ENCODE measurements at regions not wholly inside any gene's neighbourhood (a gene's known extent, or its start where the extent isn't known, plus 50 kb on each side); places are given as distances from the start of the nearest gene placed in this dataset.

DNA sequence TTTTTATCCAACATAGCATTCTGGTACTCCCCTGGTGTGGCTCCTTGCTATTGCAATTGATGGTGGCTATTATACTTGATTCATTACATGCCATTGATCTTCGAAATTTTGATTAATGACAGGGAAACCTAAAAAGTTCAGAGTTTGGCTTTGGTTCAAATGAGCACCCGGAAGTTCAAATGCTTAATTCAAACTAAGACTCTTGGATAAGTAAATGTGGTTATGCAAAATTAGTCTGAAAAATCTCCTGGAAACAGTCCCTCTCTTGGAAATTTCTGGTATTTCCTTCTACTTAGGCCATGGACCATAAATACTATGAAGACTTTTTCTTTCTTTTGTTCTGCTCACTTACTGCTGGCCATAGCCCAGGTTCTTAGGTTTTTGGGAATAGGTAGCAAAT is 65.3 kb upstream of the SMIM21 start:
- WGBS (ENCODE audit: insufficient coverage): 83% methylated on average over 1 of the region's 2 CpGs
- Histone ChIP-seq H3K27ac (ENCODE audit: low read length) (no peak overlapping the region), H3K4me1 (ENCODE audit: control insufficient read depth, insufficient read depth, low read length) (no peaks in the 10 kb centered on the region), H3K9me3 (replicated peaks; ENCODE audit: control insufficient read depth, low read depth, low read length) (no peaks in the 10 kb centered on the region), H3K36me3 (ENCODE audit: control insufficient read depth, insufficient read depth, low read length) (no peaks in the 10 kb centered on the region), H3K4me3 (ENCODE audit: low read length) (no peak overlapping the region), H3K27me3 (ENCODE audit: control insufficient read depth, insufficient read depth, low read length) (no peaks in the 10 kb centered on the region)
- no peak for DNase-seq

DNA sequence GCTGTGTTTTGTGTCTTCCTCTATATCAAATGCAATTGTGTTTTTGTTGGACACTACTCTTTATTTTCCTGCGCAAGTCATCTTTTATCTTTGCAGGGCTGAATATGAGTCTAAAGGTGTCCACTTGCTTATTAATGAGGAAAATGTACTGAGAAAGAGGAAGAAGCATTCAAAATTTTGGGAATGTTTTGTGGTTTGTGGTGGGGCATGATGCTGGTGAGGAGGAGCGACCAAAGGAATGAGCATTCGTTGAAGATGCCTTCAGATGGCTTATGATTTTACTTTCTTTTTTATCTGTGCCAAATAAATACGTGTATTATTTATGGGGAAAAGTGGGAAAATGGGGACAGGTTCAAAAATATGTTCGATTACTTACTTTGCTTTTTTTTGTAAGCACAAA is 63.9 kb upstream of the SMIM21 start:
- no peak overlapping the region for H3K4me3 ChIP-seq (ENCODE audit: low read length)
- WGBS (ENCODE audit: insufficient coverage): 54% methylated on average over 2 of the region's 5 CpGs
- no peak for DNase-seq
- no peaks in the 10 kb centered on the region for H3K9me3 ChIP-seq (replicated peaks; ENCODE audit: control insufficient read depth, low read depth, low read length)
- no peak overlapping the region for H3K27ac ChIP-seq (ENCODE audit: low read length)
- H3K4me1 ChIP-seq (ENCODE audit: control insufficient read depth, insufficient read depth, low read length): no peaks in the 10 kb centered on the region
- no peaks in the 10 kb centered on the region for H3K36me3 ChIP-seq (ENCODE audit: control insufficient read depth, insufficient read depth, low read length)
- H3K27me3 ChIP-seq (ENCODE audit: control insufficient read depth, insufficient read depth, low read length): no peaks in the 10 kb centered on the region

DNA sequence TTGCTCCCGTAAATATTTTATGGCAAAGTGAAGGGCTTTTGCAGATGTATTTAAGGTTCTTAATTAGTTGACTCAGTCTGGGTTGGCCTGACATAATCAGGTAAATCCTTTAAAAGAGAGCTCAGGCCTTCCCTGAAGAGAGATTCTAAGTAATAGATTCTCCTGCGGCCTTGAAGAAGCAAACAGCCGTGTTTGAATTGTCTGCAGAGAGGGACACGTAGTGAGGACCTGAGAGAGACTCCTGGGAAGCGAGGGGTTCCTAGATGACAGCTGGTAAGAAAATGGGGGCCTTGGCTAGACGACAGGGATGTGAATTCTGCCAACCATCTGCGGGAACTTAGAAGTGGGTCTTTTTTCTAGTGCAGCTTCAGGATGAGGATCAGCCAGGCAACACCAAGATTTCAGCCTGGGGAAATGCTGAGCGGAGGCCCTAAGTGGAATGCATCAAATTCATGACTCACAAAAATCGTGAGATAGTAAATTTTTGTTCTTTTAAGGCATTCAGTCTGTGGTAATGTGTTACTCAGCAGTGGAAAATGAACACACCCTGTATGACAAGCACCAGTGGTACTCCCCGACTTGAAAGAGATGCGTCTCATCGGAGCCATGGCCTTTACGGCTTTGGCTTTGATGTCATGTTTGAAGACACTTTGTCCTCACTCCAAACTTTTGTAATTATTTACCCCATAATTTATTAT is 62.1 kb upstream of the SMIM21 start:
- DNase-seq: peak; percentile 52
- WGBS (ENCODE audit: insufficient coverage): 66% methylated on average over 7 of the region's 13 CpGs

DNA sequence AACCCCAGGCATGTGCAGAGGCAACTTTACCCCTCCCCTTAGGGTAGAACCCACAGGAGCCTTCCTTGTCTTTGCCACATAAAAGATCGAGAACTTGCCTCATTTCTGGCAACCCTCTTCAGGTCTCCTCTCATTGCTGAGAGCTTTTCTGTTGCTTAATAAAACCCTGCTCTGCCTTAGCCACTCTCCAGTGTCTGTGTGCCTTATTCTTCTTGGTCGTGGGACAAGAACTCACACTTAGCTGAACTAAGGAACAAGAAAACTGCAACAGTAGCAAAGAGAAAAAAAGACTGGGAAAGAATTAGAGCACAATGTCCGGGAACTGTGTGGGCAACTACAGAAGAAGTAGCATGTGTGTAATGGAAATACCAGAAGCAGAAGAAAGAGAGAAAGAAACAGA is 56.2 kb upstream of the SMIM21 start:
- no CpG with 5 or more reads among the region's 3 CpGs for WGBS (ENCODE audit: insufficient coverage)
- DNase-seq: no peak
- H3K4me1 ChIP-seq (ENCODE audit: control insufficient read depth, insufficient read depth, low read length): no peaks in the 10 kb centered on the region
- H3K27me3 ChIP-seq (ENCODE audit: control insufficient read depth, insufficient read depth, low read length): no peaks in the 10 kb centered on the region
- no peaks in the 10 kb centered on the region for H3K36me3 ChIP-seq (ENCODE audit: control insufficient read depth, insufficient read depth, low read length)
- H3K27ac ChIP-seq (ENCODE audit: low read length): no peak overlapping the region
- no peak overlapping the region for H3K4me3 ChIP-seq (ENCODE audit: low read length)
- H3K9me3 ChIP-seq (replicated peaks; ENCODE audit: control insufficient read depth, low read depth, low read length): peaks cover 15% of the 10 kb centered on the region

More for the DNA sequence above, 62.1 kb upstream of the SMIM21 start:
- H3K9me3 ChIP-seq (replicated peaks; ENCODE audit: control insufficient read depth, low read depth, low read length): no peaks in the 10 kb centered on the region
- no peak overlapping the region for H3K27ac ChIP-seq (ENCODE audit: low read length)
- no peaks in the 10 kb centered on the region for H3K27me3 ChIP-seq (ENCODE audit: control insufficient read depth, insufficient read depth, low read length)
- no peaks in the 10 kb centered on the region for H3K4me1 ChIP-seq (ENCODE audit: control insufficient read depth, insufficient read depth, low read length)
- H3K36me3 ChIP-seq (ENCODE audit: control insufficient read depth, insufficient read depth, low read length): no peaks in the 10 kb centered on the region
- H3K4me3 ChIP-seq (ENCODE audit: low read length): no peak overlapping the region

DNA sequence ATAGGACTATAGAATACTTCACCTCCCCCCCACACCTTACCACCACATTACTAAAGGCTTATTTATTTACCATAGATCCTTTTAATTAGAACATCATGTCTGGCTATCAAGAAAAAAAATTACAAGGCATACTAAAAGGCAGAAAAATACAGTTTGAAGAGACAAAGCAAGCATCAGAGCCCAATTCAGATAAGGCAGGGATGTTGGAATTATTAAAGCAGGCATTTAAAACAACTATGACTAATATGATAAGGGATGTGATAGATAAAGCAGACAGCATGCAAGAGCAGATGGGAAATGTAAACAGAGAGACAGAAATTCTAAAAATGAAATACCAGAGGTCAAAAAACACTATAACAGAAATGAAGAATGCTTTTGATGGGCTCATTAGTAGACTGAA is 55.4 kb upstream of the SMIM21 start:
- no peaks in the 10 kb centered on the region for H3K4me1 ChIP-seq (ENCODE audit: control insufficient read depth, insufficient read depth, low read length)
- DNase-seq: no peak
- no peaks in the 10 kb centered on the region for H3K27me3 ChIP-seq (ENCODE audit: control insufficient read depth, insufficient read depth, low read length)
- H3K9me3 ChIP-seq (replicated peaks; ENCODE audit: control insufficient read depth, low read depth, low read length): peaks cover 15% of the 10 kb centered on the region
- H3K36me3 ChIP-seq (ENCODE audit: control insufficient read depth, insufficient read depth, low read length): no peaks in the 10 kb centered on the region
- H3K27ac ChIP-seq (ENCODE audit: low read length): no peak overlapping the region
- H3K4me3 ChIP-seq (ENCODE audit: low read length): no peak overlapping the region

DNA sequence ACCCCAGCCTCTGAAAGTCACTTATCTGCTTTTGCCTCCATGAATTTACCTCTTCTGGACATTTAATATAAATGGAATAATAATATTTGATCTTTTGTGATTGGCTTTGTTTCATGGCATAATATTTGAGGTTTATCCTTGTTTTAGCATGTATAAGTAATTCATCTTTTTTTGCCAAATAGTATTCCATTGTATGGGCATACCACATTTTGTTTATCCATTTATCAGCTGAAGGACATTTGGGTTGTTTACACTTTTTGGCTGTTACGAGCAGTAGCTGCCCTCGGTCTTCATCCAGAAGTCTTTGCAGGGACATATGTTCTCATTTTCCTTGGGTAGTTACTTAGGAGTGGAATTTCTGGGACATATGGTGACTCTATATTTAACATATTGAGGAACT is 53.0 kb upstream of the SMIM21 start:
- Histone ChIP-seq H3K36me3 (ENCODE audit: control insufficient read depth, insufficient read depth, low read length) (no peaks in the 10 kb centered on the region), H3K27me3 (ENCODE audit: control insufficient read depth, insufficient read depth, low read length) (no peaks in the 10 kb centered on the region), H3K4me3 (ENCODE audit: low read length) (no peak overlapping the region), H3K9me3 (replicated peaks; ENCODE audit: control insufficient read depth, low read depth, low read length) (peaks cover 15% of the 10 kb centered on the region), H3K27ac (ENCODE audit: low read length) (no peak overlapping the region), H3K4me1 (ENCODE audit: control insufficient read depth, insufficient read depth, low read length) (no peaks in the 10 kb centered on the region)
- WGBS (ENCODE audit: insufficient coverage): no CpG with 5 or more reads among the region's 2 CpGs
- no peak for DNase-seq

DNA sequence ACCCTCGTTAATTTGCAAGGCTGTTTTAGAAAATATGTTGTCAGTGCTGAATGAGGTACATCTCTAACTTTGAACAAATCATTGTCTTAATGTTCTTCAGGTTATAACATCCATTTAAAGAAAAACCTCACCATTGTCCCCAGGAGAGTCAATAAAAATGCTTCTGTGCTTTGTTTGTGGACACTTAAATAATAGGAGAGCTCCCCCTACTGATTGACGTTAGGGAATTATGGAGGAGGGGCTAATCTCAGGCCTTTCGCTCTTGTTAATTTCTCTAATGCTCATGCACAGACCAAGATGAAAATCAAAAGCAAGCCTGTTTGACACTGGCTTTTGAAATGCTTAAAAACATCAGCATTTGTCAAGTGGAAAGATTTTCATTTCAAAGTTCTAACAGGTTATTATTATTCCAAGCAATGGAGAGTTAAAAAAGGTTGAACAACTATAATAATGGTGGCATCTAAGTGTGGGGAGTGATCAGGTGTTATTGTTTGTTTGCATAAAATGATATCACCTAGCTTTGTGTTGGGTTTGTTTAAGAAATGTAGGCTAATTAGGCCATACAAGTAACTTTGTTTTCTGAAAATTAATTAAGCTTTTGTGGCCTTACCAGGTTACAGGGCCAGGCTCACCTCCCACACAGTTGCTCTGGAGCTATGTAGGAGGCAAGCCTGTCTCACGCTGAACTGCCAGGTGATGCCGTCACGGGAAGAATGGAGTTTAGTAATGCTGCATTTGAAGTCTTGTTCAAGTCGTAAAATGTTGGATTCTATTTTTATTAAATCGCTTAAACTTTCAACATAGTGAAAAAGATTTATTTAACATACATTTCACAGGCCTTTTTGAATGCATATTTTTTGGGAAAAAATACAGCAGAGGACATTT is 51.7 kb upstream of the SMIM21 start:
- peaks cover 15% of the 10 kb centered on the region for H3K9me3 ChIP-seq (replicated peaks; ENCODE audit: control insufficient read depth, low read depth, low read length)
- no peaks in the 10 kb centered on the region for H3K36me3 ChIP-seq (ENCODE audit: control insufficient read depth, insufficient read depth, low read length)
- no peak overlapping the region for H3K27ac ChIP-seq (ENCODE audit: low read length)
- no peak overlapping the region for H3K4me3 ChIP-seq (ENCODE audit: low read length)
- no CpG with 5 or more reads among the region's 8 CpGs for WGBS (ENCODE audit: insufficient coverage)
- H3K4me1 ChIP-seq (ENCODE audit: control insufficient read depth, insufficient read depth, low read length): no peaks in the 10 kb centered on the region
- peak; percentile 78 for DNase-seq
- H3K27me3 ChIP-seq (ENCODE audit: control insufficient read depth, insufficient read depth, low read length): no peaks in the 10 kb centered on the region

DNA sequence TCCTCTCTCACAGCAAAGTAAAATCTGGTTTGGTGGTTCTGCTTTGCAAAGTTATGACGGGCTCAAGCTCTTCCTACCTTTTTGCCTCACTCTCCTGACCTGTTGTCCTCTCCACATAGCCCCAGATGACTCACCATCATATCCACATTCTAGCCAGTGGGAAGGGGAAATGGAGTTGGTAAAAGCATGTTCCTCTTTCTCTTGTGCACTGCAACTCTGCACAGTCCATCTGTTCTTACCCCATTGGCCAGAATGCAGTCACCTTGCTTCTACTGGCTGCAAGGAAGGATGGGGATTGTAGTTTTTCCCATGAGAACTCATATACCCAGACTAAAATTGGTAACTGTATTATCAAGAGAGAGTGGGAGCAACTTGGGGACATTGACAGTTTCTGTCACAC is 50.4 kb upstream of the SMIM21 start:
- DNase-seq: peak; percentile 20
- no peak overlapping the region for H3K27ac ChIP-seq (ENCODE audit: low read length)
- peaks cover 1% of the 10 kb centered on the region for H3K4me1 ChIP-seq (ENCODE audit: control insufficient read depth, insufficient read depth, low read length)
- peaks cover 6% of the 10 kb centered on the region for H3K9me3 ChIP-seq (replicated peaks; ENCODE audit: control insufficient read depth, low read depth, low read length)
- H3K27me3 ChIP-seq (ENCODE audit: control insufficient read depth, insufficient read depth, low read length): no peaks in the 10 kb centered on the region
- no peaks in the 10 kb centered on the region for H3K36me3 ChIP-seq (ENCODE audit: control insufficient read depth, insufficient read depth, low read length)
- H3K4me3 ChIP-seq (ENCODE audit: low read length): no peak overlapping the region
- no CpG with 5 or more reads among the region's 1 CpG for WGBS (ENCODE audit: insufficient coverage)
